DMS 273 treated with DMSO at 0.1 percent for 48 hours (cell line): ENCODE measurements at regions not wholly inside any gene's neighbourhood (a gene's known extent, or its start where the extent isn't known, plus 50 kb on each side); places are given as distances from the start of the nearest gene placed in this dataset.
"Not testable (repeated sequence)": the region's sequence is repeated elsewhere in the genome, so short reads cannot be mapped to it uniquely, and the experiment has no call there.

Experiments used
- DNase-seq: peaks from one replicate; lab custom pipeline; 2025; lab: John Stamatoyannopoulos, UW

- DNase-seq = no peak
Measured at GRCh38 chr3:101950510-101950909, 101.2 kb downstream of the NFKBIZ start.

- DNase-seq = no peak
Measured at GRCh38 chr3:101950985-101951733, 101.8 kb downstream of the NFKBIZ start.

- DNase-seq = no peak
Measured at GRCh38 chr3:101954361-101954760, 105.0 kb downstream of the NFKBIZ start.

- no peak for DNase-seq
Measured at GRCh38 chr3:101954936-101955335, 105.6 kb downstream of the NFKBIZ start.

- no peak for DNase-seq
Measured at GRCh38 chr3:101962055-101962454, 112.7 kb downstream of the NFKBIZ start.

GRCh38 chr3:101963902-101964362, 114.6 kb downstream of the NFKBIZ start:
- DNase-seq = no peak

GRCh38 chr3:101964861-101965260, 115.5 kb downstream of the NFKBIZ start:
- DNase-seq = no peak

GRCh38 chr3:101966226-101966625, 116.9 kb downstream of the NFKBIZ start:
- DNase-seq = no peak

- DNase-seq = no peak
Measured at GRCh38 chr3:101970212-101970611, 120.9 kb downstream of the NFKBIZ start.

- no peak for DNase-seq
Measured at GRCh38 chr3:101970905-101971304, 121.6 kb downstream of the NFKBIZ start.

GRCh38 chr3:101972430-101973162, 123.3 kb downstream of the NFKBIZ start:
- DNase-seq = no peak

GRCh38 chr3:101973163-101973505, 123.8 kb downstream of the NFKBIZ start:
- no peak for DNase-seq

- DNase-seq = not testable (repeated sequence)
Measured at GRCh38 chr3:101975415-101975814, 126.1 kb downstream of the NFKBIZ start.

- DNase-seq = no peak
Measured at GRCh38 chr3:101976473-101976872, 127.2 kb downstream of the NFKBIZ start.

- no peak for DNase-seq
Measured at GRCh38 chr3:101978348-101978747, 129.0 kb downstream of the NFKBIZ start.

GRCh38 chr3:101979033-101979432, 129.7 kb downstream of the NFKBIZ start:
- no peak for DNase-seq

GRCh38 chr3:101984356-101984755, 135.0 kb downstream of the NFKBIZ start:
- no peak for DNase-seq

GRCh38 chr3:101988596-101988995, 139.3 kb downstream of the NFKBIZ start:
- no peak for DNase-seq

GRCh38 chr3:101989578-101990200, 140.4 kb downstream of the NFKBIZ start:
- DNase-seq = no peak

GRCh38 chr3:101992863-101993262, 143.5 kb downstream of the NFKBIZ start:
- no peak for DNase-seq

- DNase-seq = no peak
Measured at GRCh38 chr3:101994386-101994785, 145.1 kb downstream of the NFKBIZ start.

- DNase-seq = no peak
Measured at GRCh38 chr3:101995371-101996046, 146.2 kb downstream of the NFKBIZ start.
